IMR-90 (cell line): ENCODE measurements at regions not wholly inside any gene's neighbourhood (a gene's known extent, or its start where the extent isn't known, plus 50 kb on each side); places are given as distances from the start of the nearest gene placed in this dataset.

ENCODE experiments used
- BHLHE40 ChIP-seq: fragments of 150-350 bp; IDR thresholded peaks from 2 replicates; pipeline ENCODE4 v1.6.1; 2016; ENCODE audit warnings: mild to moderate bottlenecking, low read depth, low read length
- CEBPB ChIP-seq: IDR thresholded peaks from 2 replicates; pipeline ENCODE4 v1.6.1; 2012; ENCODE audit warnings: low read depth, low read length, improper control_type of control experiment
- CTCF ChIP-seq: conservative IDR thresholded peaks from 2 replicates; pipeline ENCODE4 v1.5.1; 2012; ENCODE audit warnings: mild to moderate bottlenecking, low read depth, low read length, improper control_type of control experiment
- ELK1 ChIP-seq: fragments of 150-350 bp; IDR thresholded peaks from 2 replicates; pipeline ENCODE4 v1.6.1; 2016; ENCODE audit warnings: low read depth, mild to moderate bottlenecking, low read length, moderate library complexity, borderline replicate concordance
- FOS ChIP-seq: fragments of 150-350 bp; IDR thresholded peaks from 2 replicates; pipeline ENCODE4 v1.6.1; 2016; ENCODE audit warnings: low read depth, low read length
- MAZ ChIP-seq: IDR thresholded peaks from 2 replicates; pipeline ENCODE4 v1.6.1; 2012; ENCODE audit warnings: low read depth, mild to moderate bottlenecking, low read length, improper control_type of control experiment, moderate library complexity, borderline replicate concordance
- MXI1 ChIP-seq: IDR thresholded peaks from 2 replicates; pipeline ENCODE4 v1.6.1; 2012; ENCODE audit warnings: low read depth, mild to moderate bottlenecking, low read length, moderate library complexity, borderline replicate concordance
- NFE2L2 ChIP-seq: fragments of 150-350 bp; IDR thresholded peaks from 2 replicates; pipeline ENCODE4 v1.6.1; 2016; ENCODE audit warnings: low read depth, mild to moderate bottlenecking, low read length
- POLR2A ChIP-seq: IDR thresholded peaks from 2 replicates; pipeline ENCODE4 v1.6.1; 2012; ENCODE audit warnings: mild to moderate bottlenecking, low read depth, low read length
- RAD21 ChIP-seq: IDR thresholded peaks from 2 replicates; pipeline ENCODE4 v1.6.1; 2012; ENCODE audit warnings: low read length, improper control_type of control experiment
- RCOR1 ChIP-seq: IDR thresholded peaks from 2 replicates; pipeline ENCODE4 v1.6.1; 2012; ENCODE audit warnings: mild to moderate bottlenecking, low read length, improper control_type of control experiment; ENCODE audit not compliant: insufficient replicate concordance
- RFX5 ChIP-seq: IDR thresholded peaks from 2 replicates; pipeline ENCODE4 v1.8.0; 2012; ENCODE audit warnings: low read depth, mild to moderate bottlenecking, low read length, moderate library complexity
- USF2 ChIP-seq: fragments of 150-350 bp; IDR thresholded peaks from 2 replicates; pipeline ENCODE4 v1.6.1; 2017; ENCODE audit warnings: mild to moderate bottlenecking, antibody characterized with exemption, low read length, low read depth

GRCh38 chr18:22493255-22493654 is 75.5 kb upstream of the CTAGE1 start:
- no peak for TF ChIP-seq CTCF
- no peak for TF ChIP-seq RCOR1
- TF ChIP-seq BHLHE40, result no peak
- no peak for TF ChIP-seq POLR2A
- TF ChIP-seq USF2, result no peak
- TF ChIP-seq NFE2L2, result no peak
- no peak for TF ChIP-seq RFX5
- no peak for TF ChIP-seq FOS
- TF ChIP-seq ELK1, result no peak
- TF ChIP-seq MAZ, result no peak
- TF ChIP-seq RAD21, result no peak
- TF ChIP-seq MXI1, result no peak
- no peak for TF ChIP-seq CEBPB
